ENCODE measurements at regions not wholly inside any gene's neighbourhood (a gene's known extent, or its start where the extent isn't known, plus 50 kb on each side); places are given as distances from the start of the nearest gene placed in this dataset.

GRCh38 chr18:10086458-10087210 lies 172.8 kb downstream of the VAPA start:
- Histone ChIP-seq H4K20me1 (ENCODE audit: insufficient read depth, low read length) (no peaks in the 10 kb centered on the region), H3K4ac (ENCODE audit: low read depth, low read length) (peak overlapping the region; percentile 34; the same call in 1 of the 2 replicates), H3K9me1 (ENCODE audit: insufficient read depth, low read length) (no peaks in the 10 kb centered on the region; the same call in 1 of the 2 replicates), H3K9me3 (ENCODE audit: control insufficient read depth, insufficient read depth, low read length) (peaks cover 14% of the 10 kb centered on the region), H2AK5ac (ENCODE audit: low read depth, low read length) (peak overlapping the region; percentile 32; the same call in 1 of the 2 replicates), H2BK120ac (ENCODE audit: low read depth, low read length) (0 out of 2 replicates have a peak overlapping the region, but pooled peaks have one; percentile 16), H2AFZ (replicated peaks; ENCODE audit: low read length, poor library complexity) (no peak overlapping the region), H4K91ac (ENCODE audit: insufficient read depth, low read depth, low read length) (no peak overlapping the region), H4K5ac (ENCODE audit: low read depth, low read length) (no peak overlapping the region), H3K36me3 (ENCODE audit: control insufficient read depth, insufficient read depth, low read length) (no peaks in the 10 kb centered on the region), H3K4me1 (ENCODE audit: control insufficient read depth, insufficient read depth, low read length) (no peaks in the 10 kb centered on the region; the same call in 1 of the 2 replicates), H2BK15ac (ENCODE audit: low read depth, low read length) (no peak overlapping the region), H3K79me1 (ENCODE audit: low read depth in 1 of 2, low read length in 2 of 2) (no peaks in the 10 kb centered on the region), H3K27me3 (ENCODE audit: control insufficient read depth, insufficient read depth, low read length) (peaks cover 8% of the 10 kb centered on the region), H3K56ac (ENCODE audit: extremely low read depth, insufficient read depth, low read length) (no peak overlapping the region), H3K9ac (ENCODE audit: low read depth, low read length) (no peak overlapping the region), H4K8ac (ENCODE audit: low read depth in 2 of 2, low read length in 2 of 2) (no peak overlapping the region), H3K4me3 (ENCODE audit: insufficient read depth, low read depth, low read length) (no peak overlapping the region), H2BK5ac (ENCODE audit: low read depth, low read length, poor library complexity, severe bottlenecking) (no peak overlapping the region), H2AK9ac (replicated peaks; ENCODE audit: low read depth, low read length, poor library complexity) (no peak overlapping the region), H2BK20ac (ENCODE audit: low read depth, low read length) (no peak overlapping the region), H3K4me2 (ENCODE audit: low read depth, low read length) (no peak overlapping the region), H3K23ac (ENCODE audit: low read depth, low read length) (no peak overlapping the region), H3K14ac (replicated peaks; ENCODE audit: low read depth, low read length) (no peak overlapping the region), H3K18ac (ENCODE audit: low read depth, low read length) (no peak overlapping the region), H3K27ac (ENCODE audit: insufficient read depth, low read length) (no peak overlapping the region)
- intact Hi-C loops (cut with micrococcal nuclease): no loop called here
- ChIA-PET POLR2A (ENCODE audit: unreplicated experiment) (no interaction called here), CTCF (no interaction called here)
- no TSS peak for BruUV-seq (replicated peaks)
- 81% methylated on average over 3 of the region's 13 CpGs; no CpG with 5 or more reads in 1 of the 2 experiments for WGBS, 2 experiments (ENCODE audit: extremely low coverage in 2 of 2, insufficient read length in 1 of 2)
- ATAC-seq (ENCODE audit: low read depth) (no peak), DNase-seq (no peak)
- dilution Hi-C loops (cut with HindIII; ENCODE audit: low sequenced_read_pairs, unreplicated experiment): no loop called here
- TF ChIP-seq MAZ (IDR thresholded peaks at IDR 0.05; ENCODE audit: borderline replicate concordance, low read depth, low read length) (no peak), MXI1 (IDR thresholded peaks at IDR 0.05; ENCODE audit: borderline replicate concordance, low read depth, low read length) (no peak)
- in situ Hi-C loops (cut with MboI; ENCODE audit: low sequenced_read_pairs): no loop called here

All from IMR-90 (cell line).